H9 (cell line): ENCODE measurements at regions not wholly inside any gene's neighbourhood (a gene's known extent, or its start where the extent isn't known, plus 50 kb on each side); places are given as distances from the start of the nearest gene placed in this dataset.

Experiments
- DNase-seq: peaks from one replicate; pipeline ENCODE4 v3.0.0-alpha.2; 2017
- H2AFZ ChIP-seq: one replicate; pipeline ENCODE4 v1.6.1; 2013; ENCODE audit warnings: mild to moderate bottlenecking, low read length, control low read depth, moderate library complexity
- H2AK5ac ChIP-seq: 2 replicates; pipeline ENCODE4 v1.6.1; 2013; ENCODE audit warnings: low read length, control low read depth, mixed read lengths; ENCODE audit not compliant: insufficient read length
- H2BK120ac ChIP-seq: one replicate; pipeline ENCODE4 v1.6.1; 2013; ENCODE audit warnings: low read depth, mild to moderate bottlenecking, low read length, control low read depth, inconsistent platforms; ENCODE audit not compliant: poor library complexity, severe bottlenecking
- H2BK12ac ChIP-seq: 2 replicates; pipeline ENCODE4 v1.6.1; 2013; ENCODE audit warnings: low read length, control low read depth, mixed read lengths, low read depth; ENCODE audit not compliant: insufficient read length
- H2BK15ac ChIP-seq: 2 replicates; pipeline ENCODE4 v1.6.1; 2013; ENCODE audit warnings: low read depth, low read length, control low read depth
- H2BK20ac ChIP-seq: one replicate; pipeline ENCODE4 v1.6.1; 2013; ENCODE audit warnings: low read depth, mild to moderate bottlenecking, low read length, control low read depth, inconsistent platforms; ENCODE audit not compliant: poor library complexity, severe bottlenecking
- H2BK5ac ChIP-seq: 2 replicates; pipeline ENCODE4 v1.6.1; 2013; ENCODE audit warnings: low read length, control low read depth, mixed read lengths; ENCODE audit not compliant: insufficient read length
- H3K14ac ChIP-seq: 2 replicates; pipeline ENCODE4 v1.6.1; 2013; ENCODE audit warnings: low read length, control low read depth; ENCODE audit not compliant: insufficient read depth
- H3K18ac ChIP-seq: 2 replicates; pipeline ENCODE4 v1.6.1; 2013; ENCODE audit warnings: low read depth, mild to moderate bottlenecking, mixed read lengths, low read length, control low read depth; ENCODE audit not compliant: insufficient read length
- H3K23ac ChIP-seq: 2 replicates; pipeline ENCODE4 v1.6.1; 2013; ENCODE audit warnings: low read length, control low read depth, mixed read lengths, low read depth; ENCODE audit not compliant: insufficient read length
- H3K23me2 ChIP-seq: 2 replicates; pipeline ENCODE4 v1.6.1; 2013; ENCODE audit warnings: low read depth, mild to moderate bottlenecking, mixed read lengths, low read length, control low read depth; ENCODE audit not compliant: insufficient read length, poor library complexity, severe bottlenecking
- H3K27ac ChIP-seq: 2 replicates; pipeline ENCODE4 v1.5.1; 2013; ENCODE audit warnings: low read length, control low read depth, mixed read lengths, low read depth; ENCODE audit not compliant: insufficient read length
- H3K27me3 ChIP-seq: 2 replicates; pipeline ENCODE4 v1.6.1; 2013; ENCODE audit warnings: low read length, control low read depth, inconsistent platforms; ENCODE audit not compliant: insufficient read depth
- H3K4ac ChIP-seq: 2 replicates; pipeline ENCODE4 v1.6.1; 2013; ENCODE audit warnings: low read depth, mild to moderate bottlenecking, control low read depth, inconsistent platforms, low read length, moderate library complexity
- H3K4me1 ChIP-seq: 2 replicates; pipeline ENCODE4 v1.6.1; 2013; ENCODE audit warnings: low read length, control low read depth, inconsistent platforms; ENCODE audit not compliant: insufficient read depth
- H3K4me2 ChIP-seq: 2 replicates; pipeline ENCODE4 v1.6.1; 2013; ENCODE audit warnings: low read length, control low read depth, mixed read lengths; ENCODE audit not compliant: insufficient read length, insufficient read depth
- H3K56ac ChIP-seq: 2 replicates; pipeline ENCODE4 v1.6.1; 2013; ENCODE audit warnings: low read depth, mild to moderate bottlenecking, mixed read lengths, low read length, control low read depth; ENCODE audit not compliant: insufficient read length
- H3K79me1 ChIP-seq: 2 replicates; pipeline ENCODE4 v1.6.1; 2013; ENCODE audit warnings: low read depth, mild to moderate bottlenecking, moderate library complexity, low read length, control low read depth, inconsistent platforms; ENCODE audit not compliant: insufficient read depth, poor library complexity, severe bottlenecking
- H3K79me2 ChIP-seq: 2 replicates; pipeline ENCODE4 v1.6.1; 2013; ENCODE audit warnings: low read length, control low read depth, inconsistent platforms; ENCODE audit not compliant: insufficient read depth
- H3K9ac ChIP-seq: 2 replicates; pipeline ENCODE4 v1.6.1; 2013; ENCODE audit warnings: low read length, control low read depth, mixed read lengths; ENCODE audit not compliant: insufficient read length; ENCODE audit errors: extremely low read depth
- H3K9me3 ChIP-seq: one replicate; pipeline ENCODE4 v1.6.1; 2013; ENCODE audit warnings: low read depth, low read length, inconsistent platforms; ENCODE audit not compliant: control insufficient read depth
- H3T11ph ChIP-seq: one replicate; pipeline ENCODE4 v1.6.1; 2013; ENCODE audit warnings: mild to moderate bottlenecking, low read length, control low read depth, inconsistent platforms
- H4K20me1 ChIP-seq: one replicate; pipeline ENCODE4 v1.6.1; 2013; ENCODE audit not compliant: control insufficient read depth, insufficient read length, insufficient read depth
- H4K5ac ChIP-seq: 2 replicates; pipeline ENCODE4 v1.6.1; 2013; ENCODE audit warnings: low read depth, mild to moderate bottlenecking, mixed read lengths, low read length, control low read depth; ENCODE audit not compliant: insufficient read length
- H4K8ac ChIP-seq: replicated peaks from 2 replicates; pipeline ENCODE4 v1.6.1; 2013; ENCODE audit warnings: low read length, control low read depth, mixed read lengths, low read depth; ENCODE audit not compliant: insufficient read length
- H4K91ac ChIP-seq: 2 replicates; pipeline ENCODE4 v1.6.1; 2013; ENCODE audit warnings: low read depth, mild to moderate bottlenecking, moderate library complexity, mixed read lengths, low read length, control low read depth; ENCODE audit not compliant: insufficient read length
- H3K27ac Mint-ChIP-seq, 3 experiments: 2 replicates in 2 of 3; 3 replicates in 1 of 3; pipeline ENCODE4 v1.8.0; 2020 to 2021; ENCODE audit warnings: mixed read lengths in 3 of 3, mild to moderate bottlenecking in 1 of 3, moderate library complexity in 1 of 3
- H3K27me3 Mint-ChIP-seq: 2 replicates; pipeline ENCODE4 v1.8.0; 2021; ENCODE audit warnings: low read depth, mild to moderate bottlenecking, moderate library complexity, mixed read lengths
- H3K36me3 Mint-ChIP-seq, 3 experiments: 2 replicates in 2 of 3; 3 replicates in 1 of 3; pipeline ENCODE4 v1.8.0; 2020 to 2021; ENCODE audit warnings: low read depth in 3 of 3, mixed read lengths in 3 of 3; ENCODE audit not compliant: insufficient read depth in 1 of 3
- H3K4me1 Mint-ChIP-seq, 2 experiments: 2 replicates each; pipeline ENCODE4 v1.8.0; 2020; ENCODE audit warnings: mixed read lengths in 2 of 2
- H3K4me3 Mint-ChIP-seq, 2 experiments: 2 replicates in 1 of 2; 3 replicates in 1 of 2; pipeline ENCODE4 v1.8.0; 2020 to 2021; ENCODE audit warnings: mild to moderate bottlenecking in 2 of 2, mixed read lengths in 2 of 2, moderate library complexity in 1 of 2
- H3K9me3 Mint-ChIP-seq, 2 experiments: 2 replicates in 1 of 2; 3 replicates in 1 of 2; pipeline ENCODE4 v1.8.0; 2020; ENCODE audit warnings: mild to moderate bottlenecking in 2 of 2, mixed read lengths in 2 of 2, moderate library complexity in 1 of 2
- CTCF ChIP-seq: fragments of 200-600 bp; sonication (generic); conservative IDR thresholded peaks from 3 replicates; pipeline ENCODE4 v1.8.0; 2021; ENCODE audit warnings: antibody characterized with exemption, mild to moderate bottlenecking
- WGBS: extraction: QIAGEN DNeasy Blood & Tissue Kit; methylation state at CpG from one replicate; pipeline ENCODE4 v1.1.7; 2013; ENCODE audit warnings: missing lambda C conversion rate, low lambda C conversion rate, mixed read lengths; ENCODE audit not compliant: insufficient read length; ENCODE audit errors: extremely low coverage; 5-methylcytosine and 5-hydroxymethylcytosine counted together

- WGBS = no CpG with 5 or more reads among the region's 6 CpGs
- no peak overlapping the region for H3K14ac ChIP-seq
- H3K27ac Mint-ChIP-seq = no peak overlapping the region
These were observed 210.4 kb downstream of the AKAIN1 start for GRCh38 chr18:4986677-4987076.

More at GRCh38 chr18:4986677-4987076, 210.4 kb downstream of the AKAIN1 start:
- Histone ChIP-seq H2BK120ac (no peak overlapping the region), H3K27me3 (no peaks in the 10 kb centered on the region; the same call in 1 of the 2 replicates), H3K18ac (peak overlapping the region; percentile 62), H3K23me2 (no peaks in the 10 kb centered on the region), H3T11ph (no peak overlapping the region), H3K4me2 (no peak overlapping the region), H3K9me3 (no peaks in the 10 kb centered on the region), H3K4ac (no peak overlapping the region), H2AFZ (no peak overlapping the region), H2AK5ac (no peak overlapping the region), H4K8ac (no peak overlapping the region), H3K9ac (no peak overlapping the region), H4K20me1 (no peaks in the 10 kb centered on the region), H3K56ac (no peak overlapping the region), H4K5ac (no peak overlapping the region), H3K27ac (no peak overlapping the region), H2BK12ac (no peak overlapping the region), H2BK20ac (no peak overlapping the region), H2BK15ac (no peak overlapping the region), H4K91ac (no peak overlapping the region), H3K23ac (no peak overlapping the region), H3K4me1 (no peaks in the 10 kb centered on the region), H3K79me2 (no peaks in the 10 kb centered on the region), H2BK5ac (no peak overlapping the region), H3K79me1 (no peaks in the 10 kb centered on the region)
- no peak for TF ChIP-seq CTCF
- Mint-ChIP-seq H3K9me3 (peaks cover 13 to 19% of the 10 kb centered on the region in 2 experiments), H3K27me3 (peaks cover 84% of the 10 kb centered on the region), H3K4me3 (no peak overlapping the region), H3K4me1 (peaks cover 8 to 15% of the 10 kb centered on the region in 2 experiments), H3K36me3 (peaks cover 2 to 15% (median 14%) of the 10 kb centered on the region in 3 experiments; a peak in 4 of 7 replicates)
- DNase-seq = no peak
